ENCODE measurements at regions not wholly inside any gene's neighbourhood (a gene's known extent, or its start where the extent isn't known, plus 50 kb on each side); places are given as distances from the start of the nearest gene placed in this dataset.

GRCh38 chr22:25488244-25489020 lies 76.0 kb upstream of the GRK3 start:
- TF ChIP-seq CTCF (IDR thresholded peaks at IDR 0.05) (no peak), EZH2 (IDR thresholded peaks at IDR 0.05; ENCODE audit: borderline replicate concordance, insufficient read depth, low read depth, low read length, poor library complexity, severe bottlenecking) (no peak)

All from B cell (primary cell).